Upper lobe of right lung (tissue), 1 donor: ENCODE measurements at regions not wholly inside any gene's neighbourhood (a gene's known extent, or its start where the extent isn't known, plus 50 kb on each side); places are given as distances from the start of the nearest gene placed in this dataset.

Experiments
- ATAC-seq: fragments of 200-7000 bp; cut with Tn5 transposase; one replicate; pipeline ENCODE4 v1.9.1; 2020; ENCODE audit warnings: mild to moderate bottlenecking, moderate library complexity
- DNase-seq: peaks from one replicate; pipeline ENCODE4 v3.0.0-alpha.2; 2020
- H3K27ac ChIP-seq: fragments of 200-600 bp; one replicate; pipeline ENCODE4 v1.8.0; 2022
- H3K27me3 ChIP-seq: fragments of 200-600 bp; one replicate; pipeline ENCODE4 v1.8.0; 2022; ENCODE audit warnings: mild to moderate bottlenecking
- H3K36me3 ChIP-seq: fragments of 200-600 bp; one replicate; pipeline ENCODE4 v1.8.0; 2022
- H3K4me1 ChIP-seq: fragments of 200-600 bp; one replicate; pipeline ENCODE4 v1.8.0; 2022
- H3K4me3 ChIP-seq: fragments of 200-600 bp; one replicate; pipeline ENCODE4 v1.8.0; 2022; ENCODE audit warnings: mild to moderate bottlenecking
- H3K9me3 ChIP-seq: fragments of 200-600 bp; one replicate; pipeline ENCODE4 v1.8.0; 2022
- CTCF ChIP-seq: fragments of 200-600 bp; IDR thresholded peaks from one replicate; pipeline ENCODE4 v1.8.0; 2022; ENCODE audit warnings: antibody characterized with exemption
- intact Hi-C: fragments of 100-400 bp; cut with DNase I; formaldehyde crosslinking; loops from one replicate; pipeline ENCODE4 v1.11.0; 2022
- donor health status: DM: no; HTN: yes; CAD: no; lungs with severe emphysema.

- ATAC-seq: no peak
- Histone ChIP-seq H3K4me3 (no peak overlapping the region), H3K27me3 (no peaks in the 10 kb centered on the region), H3K36me3 (no peaks in the 10 kb centered on the region), H3K4me1 (no peaks in the 10 kb centered on the region), H3K9me3 (no peaks in the 10 kb centered on the region), H3K27ac (no peak overlapping the region)
- intact Hi-C loops: no loop called here
- no peak for TF ChIP-seq CTCF
- DNase-seq: no peak
Observed at GRCh38 chr2:34828481-34828880, 1229.4 kb upstream of the FAM98A start.

- no peak for TF ChIP-seq CTCF
- H3K9me3 ChIP-seq: no peaks in the 10 kb centered on the region
- no peaks in the 10 kb centered on the region for H3K36me3 ChIP-seq
- H3K27ac ChIP-seq: no peak overlapping the region
- ATAC-seq (no peak), DNase-seq (no peak)
- no peaks in the 10 kb centered on the region for H3K27me3 ChIP-seq
- intact Hi-C loops: no loop called here
- no peak overlapping the region for H3K4me3 ChIP-seq
- H3K4me1 ChIP-seq: no peaks in the 10 kb centered on the region
Observed at GRCh38 chr2:34827398-34827797, 1228.3 kb upstream of the FAM98A start.

GRCh38 chr2:34825686-34826085, 1226.6 kb upstream of the FAM98A start:
- no peaks in the 10 kb centered on the region for H3K36me3 ChIP-seq
- DNase-seq: no peak
- no peaks in the 10 kb centered on the region for H3K9me3 ChIP-seq
- H3K27me3 ChIP-seq: no peaks in the 10 kb centered on the region
- H3K4me3 ChIP-seq: no peak overlapping the region
- TF ChIP-seq CTCF: no peak
- no peak overlapping the region for H3K27ac ChIP-seq
- no peak for ATAC-seq
- intact Hi-C loops: no loop called here
- no peaks in the 10 kb centered on the region for H3K4me1 ChIP-seq

DNA sequence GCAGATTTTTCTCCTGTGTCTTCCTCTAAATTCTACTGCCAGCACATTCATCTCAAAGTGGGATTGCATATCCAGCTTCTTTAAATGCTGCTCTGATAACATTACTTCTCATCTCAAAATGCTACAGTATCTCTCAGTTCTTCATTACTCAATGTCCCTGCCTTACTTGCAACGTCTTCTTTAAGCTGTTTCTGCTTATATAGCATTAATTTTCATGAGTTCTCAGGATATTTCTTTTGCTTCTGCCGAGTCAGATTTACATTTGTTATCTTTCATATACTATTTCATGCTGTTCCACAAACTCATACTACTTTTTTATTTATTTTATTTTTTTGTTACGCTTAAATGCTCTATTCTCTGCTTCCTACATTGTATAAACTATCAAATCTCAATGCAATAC, 1223.5 kb upstream of the FAM98A start:
- TF ChIP-seq CTCF: no peak

DNA sequence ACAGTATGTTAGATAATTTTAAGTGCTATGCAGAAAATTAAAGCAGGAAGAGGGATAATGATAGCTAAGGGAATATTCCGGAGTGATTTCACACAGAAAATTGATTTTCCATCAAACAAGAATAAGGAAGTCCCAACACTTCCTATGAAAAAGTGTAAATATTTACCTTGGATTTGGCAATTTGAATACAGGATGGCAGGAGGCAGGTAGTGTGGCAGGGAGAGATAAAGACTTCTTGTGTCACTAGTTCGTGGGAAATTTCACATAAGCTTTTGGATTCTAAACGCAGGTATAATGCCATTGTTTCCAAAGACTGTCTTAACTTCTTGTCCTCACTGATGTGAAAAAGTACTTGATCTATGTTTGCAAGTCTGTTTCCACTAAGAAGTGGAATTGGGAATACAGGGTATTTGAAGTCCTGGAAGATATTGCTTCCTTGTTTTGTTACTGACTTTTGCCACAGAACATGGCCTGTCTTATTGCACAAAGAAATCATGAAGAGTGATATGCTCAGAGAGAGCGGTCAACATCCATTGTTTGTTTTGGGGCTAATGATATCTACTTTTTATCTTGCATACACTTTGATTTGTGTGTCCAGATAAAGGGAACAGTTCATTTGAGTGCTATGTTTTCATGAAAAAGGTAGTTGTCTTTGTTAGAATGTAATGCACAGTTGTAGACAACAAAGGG, 1216.1 kb upstream of the FAM98A start:
- no peaks in the 10 kb centered on the region for H3K27me3 ChIP-seq
- no peaks in the 10 kb centered on the region for H3K36me3 ChIP-seq
- no peak overlapping the region for H3K27ac ChIP-seq
- H3K4me1 ChIP-seq: no peaks in the 10 kb centered on the region
- no peak overlapping the region for H3K4me3 ChIP-seq
- ATAC-seq: no peak
- TF ChIP-seq CTCF: no peak
- no peak for DNase-seq
- H3K9me3 ChIP-seq: no peaks in the 10 kb centered on the region
- intact Hi-C loops: no loop called here

More for the DNA sequence above, 1223.5 kb upstream of the FAM98A start:
- Histone ChIP-seq H3K27ac (no peak overlapping the region), H3K36me3 (no peaks in the 10 kb centered on the region), H3K27me3 (no peaks in the 10 kb centered on the region), H3K9me3 (no peaks in the 10 kb centered on the region), H3K4me1 (no peaks in the 10 kb centered on the region), H3K4me3 (no peak overlapping the region)
- no peak for DNase-seq
- intact Hi-C loops: no loop called here
- ATAC-seq: no peak

- intact Hi-C loops: no loop called here
- Histone ChIP-seq H3K4me3 (no peak overlapping the region), H3K36me3 (no peaks in the 10 kb centered on the region), H3K27ac (no peak overlapping the region), H3K4me1 (no peaks in the 10 kb centered on the region), H3K9me3 (no peaks in the 10 kb centered on the region), H3K27me3 (no peaks in the 10 kb centered on the region)
- TF ChIP-seq CTCF: no peak
- DNase-seq (no peak), ATAC-seq (no peak)
Observed at GRCh38 chr2:34810456-34810855, 1211.4 kb upstream of the FAM98A start.
